ENCODE measurements at regions not wholly inside any gene's neighbourhood (a gene's known extent, or its start where the extent isn't known, plus 50 kb on each side); places are given as distances from the start of the nearest gene placed in this dataset.

DNA sequence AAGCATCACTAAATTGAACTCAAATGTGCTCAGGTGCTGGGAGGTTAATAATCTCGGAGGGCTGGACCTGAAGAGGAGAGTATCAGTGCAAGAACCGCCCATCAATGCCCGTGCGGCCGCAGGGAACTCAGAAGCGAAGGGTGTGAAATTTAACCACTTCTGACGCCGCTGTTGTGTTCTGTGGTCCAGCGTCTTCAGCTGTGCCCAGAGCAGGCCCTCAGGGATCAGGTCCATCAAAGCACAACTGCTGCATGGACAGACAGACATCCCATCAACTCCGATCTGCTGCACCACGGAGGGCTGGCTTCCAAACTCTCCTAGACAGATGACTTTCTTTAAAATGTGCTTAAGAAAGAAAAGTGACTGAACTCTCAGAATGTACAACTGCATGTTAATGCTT is 144.9 kb upstream of the TCERG1L start:
- Mint-ChIP-seq H3K36me3 (ENCODE audit: insufficient read depth in 2 of 2) (no peaks in the 10 kb centered on the region), H3K27me3 (ENCODE audit: low read depth) (peaks cover 10% of the 10 kb centered on the region), H3K27ac (no peak overlapping the region), H3K9me3 (no peaks in the 10 kb centered on the region), H3K4me1 (ENCODE audit: low read depth) (peaks cover 4% of the 10 kb centered on the region), H3K4me3 (no peak overlapping the region)
- ATAC-seq (replicated peaks in 1 of 2) (no peak), DNase-seq (no peak)

DNA sequence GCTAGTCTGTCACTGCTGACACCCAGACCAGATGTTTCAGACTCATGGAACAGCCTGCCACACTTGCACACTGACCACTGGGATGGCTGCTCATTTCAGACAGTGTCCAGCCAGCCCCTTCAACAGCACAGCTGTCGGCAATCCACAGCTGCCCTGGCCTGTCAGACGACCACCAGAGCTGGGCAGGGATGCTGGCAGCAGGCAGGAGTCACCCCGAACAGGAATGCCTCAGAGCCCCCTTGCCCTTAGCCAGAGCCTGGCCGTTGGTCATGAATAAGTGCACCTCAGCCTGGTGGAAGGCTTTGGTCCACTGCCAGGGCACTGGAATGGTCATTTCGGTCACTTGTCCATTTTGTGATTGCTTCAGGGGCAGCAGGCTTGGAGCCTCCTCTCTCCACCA is 149.6 kb upstream of the TCERG1L start:
- Mint-ChIP-seq H3K36me3 (ENCODE audit: insufficient read depth in 2 of 2) (no peaks in the 10 kb centered on the region), H3K9me3 (no peaks in the 10 kb centered on the region), H3K27ac (no peak overlapping the region), H3K4me3 (no peak overlapping the region), H3K27me3 (ENCODE audit: low read depth) (no peaks in the 10 kb centered on the region), H3K4me1 (ENCODE audit: low read depth) (no peaks in the 10 kb centered on the region)
- ATAC-seq (replicated peaks in 1 of 2) (no peak), DNase-seq (no peak)

DNA sequence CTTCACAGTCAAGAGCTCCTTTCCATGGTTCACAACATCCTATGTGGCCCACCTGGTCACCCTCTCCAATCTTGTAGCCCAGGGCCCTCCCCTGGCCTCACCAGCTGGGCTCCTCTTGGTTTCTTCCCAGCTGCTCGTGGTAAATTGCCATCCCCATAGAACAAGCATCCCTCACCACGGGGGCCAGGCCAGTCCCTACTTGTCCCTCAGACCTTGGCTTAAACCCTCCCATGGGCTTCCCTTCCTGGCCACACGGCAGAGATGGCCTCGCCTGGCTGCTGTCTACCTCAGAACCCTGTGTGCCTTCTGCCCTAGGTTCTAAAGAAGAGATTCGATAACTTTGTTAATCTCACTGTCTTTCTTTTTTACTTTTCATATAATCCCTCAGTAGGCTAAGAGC is 153.3 kb upstream of the TCERG1L start:
- no peak overlapping the region for H3K27ac Mint-ChIP-seq
- H3K4me3 Mint-ChIP-seq: no peak overlapping the region
- H3K9me3 Mint-ChIP-seq: no peaks in the 10 kb centered on the region
- no peaks in the 10 kb centered on the region for H3K36me3 Mint-ChIP-seq (ENCODE audit: insufficient read depth in 2 of 2)
- H3K4me1 Mint-ChIP-seq (ENCODE audit: low read depth): no peaks in the 10 kb centered on the region
- no peak for DNase-seq
- ATAC-seq (replicated peaks in 1 of 2): no peak
- no peaks in the 10 kb centered on the region for H3K27me3 Mint-ChIP-seq (ENCODE audit: low read depth)

DNA sequence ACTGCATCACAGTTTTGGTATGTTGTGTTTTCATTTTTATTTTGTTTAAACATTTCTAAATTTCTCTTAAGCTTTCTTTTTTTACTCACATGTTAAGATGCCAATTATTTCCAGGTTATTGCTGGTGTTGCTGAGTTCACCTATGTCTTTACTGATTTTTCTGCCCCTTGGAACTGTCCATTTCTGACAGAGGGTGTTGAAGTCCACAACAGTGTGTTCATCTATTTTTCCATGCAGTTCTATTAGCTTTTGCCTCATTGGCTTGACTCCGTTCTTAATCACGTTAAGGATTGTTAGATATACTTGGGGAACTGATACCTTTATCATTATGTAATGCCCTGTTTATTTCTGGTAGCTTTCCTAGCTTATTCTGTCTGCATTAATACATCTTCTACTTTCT is 158.0 kb upstream of the TCERG1L start:
- Mint-ChIP-seq H3K27ac (no peak overlapping the region), H3K4me1 (ENCODE audit: low read depth) (no peaks in the 10 kb centered on the region), H3K4me3 (no peak overlapping the region), H3K9me3 (no peaks in the 10 kb centered on the region), H3K36me3 (ENCODE audit: insufficient read depth in 2 of 2) (no peaks in the 10 kb centered on the region), H3K27me3 (ENCODE audit: low read depth) (no peaks in the 10 kb centered on the region)
- ATAC-seq (replicated peaks in 1 of 2): no peak
- no peak for DNase-seq

DNA sequence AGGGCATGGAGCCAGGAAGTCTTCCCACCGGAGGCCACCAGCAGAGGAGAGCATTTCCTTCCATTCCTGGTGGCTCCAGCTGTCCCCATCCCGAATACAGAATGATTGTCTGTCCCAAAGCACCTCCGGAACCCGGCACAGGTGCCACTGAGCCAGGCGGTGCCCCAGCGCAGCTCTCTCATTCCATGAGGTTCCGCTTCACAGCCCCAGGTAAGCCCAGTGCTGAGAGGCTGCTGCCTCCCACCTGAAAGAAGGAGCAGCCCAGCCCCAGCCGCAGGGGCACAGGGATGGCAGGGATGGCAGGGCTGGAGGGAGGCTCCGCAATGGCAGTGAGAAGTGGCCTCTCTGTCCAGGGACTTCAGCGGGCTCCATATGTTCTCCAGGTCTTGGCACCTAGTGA is 162.1 kb upstream of the TCERG1L start:
- Mint-ChIP-seq H3K4me1 (ENCODE audit: low read depth) (no peaks in the 10 kb centered on the region), H3K9me3 (no peaks in the 10 kb centered on the region), H3K36me3 (ENCODE audit: insufficient read depth in 2 of 2) (no peaks in the 10 kb centered on the region), H3K27ac (no peak overlapping the region), H3K27me3 (ENCODE audit: low read depth) (no peaks in the 10 kb centered on the region), H3K4me3 (no peak overlapping the region)
- ATAC-seq (replicated peaks in 1 of 2): no peak
- DNase-seq: no peak

DNA sequence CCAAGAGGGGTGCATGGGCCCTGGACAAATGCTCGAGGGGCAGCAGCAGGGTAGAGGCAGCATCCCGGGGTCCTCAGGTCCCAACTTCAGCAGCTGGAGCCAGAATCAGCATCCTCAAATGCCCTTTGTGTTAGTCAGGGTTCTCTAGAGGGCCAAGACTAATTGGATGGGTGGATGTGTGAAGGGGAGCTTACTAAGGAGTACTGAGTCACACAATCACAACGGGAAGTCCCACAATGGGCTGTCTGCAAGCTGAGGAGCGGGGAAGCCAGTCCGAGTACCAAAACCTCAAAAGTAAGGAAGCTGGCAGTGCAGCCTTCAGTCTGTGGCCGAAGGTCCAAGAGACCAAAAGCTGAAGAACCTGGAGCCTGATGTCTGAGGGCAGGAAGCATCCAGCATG is 162.9 kb upstream of the TCERG1L start:
- H3K4me1 Mint-ChIP-seq (ENCODE audit: low read depth): no peaks in the 10 kb centered on the region
- H3K27me3 Mint-ChIP-seq (ENCODE audit: low read depth): no peaks in the 10 kb centered on the region
- H3K9me3 Mint-ChIP-seq: no peaks in the 10 kb centered on the region
- H3K27ac Mint-ChIP-seq: no peak overlapping the region
- DNase-seq (no peak), ATAC-seq (replicated peaks in 1 of 2) (no peak)
- no peak overlapping the region for H3K4me3 Mint-ChIP-seq
- no peaks in the 10 kb centered on the region for H3K36me3 Mint-ChIP-seq (ENCODE audit: insufficient read depth in 2 of 2)

DNA sequence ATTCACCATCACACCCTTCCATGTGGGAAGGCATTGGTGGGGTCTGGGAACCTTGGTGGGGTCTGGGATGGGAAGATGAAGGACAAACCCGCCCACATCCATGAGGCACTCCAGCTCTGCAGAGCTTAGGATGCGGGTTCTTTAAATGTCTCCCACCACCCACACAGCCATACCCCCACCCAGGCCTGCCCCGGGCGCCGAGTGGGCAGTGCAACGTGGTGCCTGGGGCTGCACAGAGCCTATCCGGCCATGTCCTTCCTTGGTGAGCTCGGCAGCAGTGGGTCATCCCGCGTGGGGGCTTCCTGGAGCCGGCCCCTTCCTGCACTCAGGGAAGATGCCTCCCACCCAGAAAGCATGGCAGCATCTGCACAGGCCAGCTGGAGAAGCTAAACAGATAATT is 163.5 kb upstream of the TCERG1L start:
- H3K9me3 Mint-ChIP-seq: no peaks in the 10 kb centered on the region
- H3K4me1 Mint-ChIP-seq (ENCODE audit: low read depth): no peaks in the 10 kb centered on the region
- H3K4me3 Mint-ChIP-seq: no peak overlapping the region
- H3K36me3 Mint-ChIP-seq (ENCODE audit: insufficient read depth in 2 of 2): no peaks in the 10 kb centered on the region
- H3K27me3 Mint-ChIP-seq (ENCODE audit: low read depth): no peaks in the 10 kb centered on the region
- no peak overlapping the region for H3K27ac Mint-ChIP-seq
- ATAC-seq (replicated peaks in 1 of 2) (no peak), DNase-seq (no peak)

DNA sequence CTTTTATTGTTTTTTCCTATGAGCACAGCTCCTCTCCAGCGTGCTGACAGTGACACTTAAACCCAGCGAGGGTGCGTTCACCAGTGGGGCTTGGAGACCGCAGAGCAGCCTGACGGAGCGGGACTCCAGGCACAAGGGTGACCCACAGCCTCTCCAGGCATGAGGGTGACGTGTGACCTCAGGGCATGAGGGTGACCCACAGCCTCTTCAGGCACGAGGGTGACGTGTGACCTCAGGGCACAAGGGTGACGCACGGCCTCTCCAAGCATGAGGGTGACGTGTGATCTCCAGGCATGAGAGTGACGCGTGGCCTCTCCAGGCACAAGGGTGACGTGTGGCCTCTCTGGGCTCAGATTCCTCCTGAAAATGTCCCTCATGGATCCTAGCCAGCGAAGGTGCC is 164.3 kb upstream of the TCERG1L start:
- H3K4me1 Mint-ChIP-seq (ENCODE audit: low read depth): no peaks in the 10 kb centered on the region
- no peak overlapping the region for H3K4me3 Mint-ChIP-seq
- no peak overlapping the region for H3K27ac Mint-ChIP-seq
- H3K36me3 Mint-ChIP-seq (ENCODE audit: insufficient read depth in 2 of 2): no peaks in the 10 kb centered on the region
- no peaks in the 10 kb centered on the region for H3K9me3 Mint-ChIP-seq
- H3K27me3 Mint-ChIP-seq (ENCODE audit: low read depth): no peaks in the 10 kb centered on the region
- ATAC-seq (replicated peaks in 1 of 2) (no peak), DNase-seq (no peak)

DNA sequence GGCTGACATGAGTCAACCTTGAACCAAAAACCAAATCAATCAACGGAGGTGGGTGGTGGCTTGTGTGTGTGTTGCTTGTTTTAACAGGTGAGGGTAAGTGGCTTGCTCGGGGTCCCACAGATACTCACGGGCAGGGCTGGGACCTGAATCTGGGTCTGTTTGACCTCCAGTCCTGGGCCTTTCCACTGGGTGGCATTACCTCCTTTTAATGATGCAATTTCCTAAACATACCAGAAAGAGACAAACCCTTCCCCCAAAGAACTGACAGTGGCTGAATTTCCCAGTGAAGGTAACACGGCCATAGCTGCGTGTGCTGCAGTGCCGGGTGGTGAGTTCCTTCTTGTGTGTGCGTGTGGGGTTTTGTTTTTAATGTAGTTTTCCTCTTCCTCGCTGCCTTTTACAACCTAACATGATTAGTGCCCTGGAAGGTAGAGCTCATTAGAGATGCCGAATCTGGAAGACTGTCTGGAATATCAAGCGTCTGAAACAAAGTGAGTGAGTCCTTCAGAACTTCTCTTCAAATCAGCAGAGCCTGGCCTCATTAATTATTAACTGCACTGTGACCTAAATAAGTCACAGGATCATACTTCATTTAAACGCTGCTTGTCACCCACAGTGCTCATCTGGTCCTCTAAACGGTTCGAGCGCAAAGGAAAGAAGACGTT is 166.1 kb upstream of the TCERG1L start:
- Mint-ChIP-seq H3K27me3 (ENCODE audit: low read depth) (no peaks in the 10 kb centered on the region), H3K36me3 (ENCODE audit: insufficient read depth in 2 of 2) (no peaks in the 10 kb centered on the region), H3K27ac (no peak overlapping the region), H3K4me3 (no peak overlapping the region), H3K4me1 (ENCODE audit: low read depth) (no peaks in the 10 kb centered on the region), H3K9me3 (peaks cover 0 to 3% of the 10 kb centered on the region in 2 donors)
- DNase-seq: no peak
- ATAC-seq (replicated peaks in 1 of 2): no peak

DNA sequence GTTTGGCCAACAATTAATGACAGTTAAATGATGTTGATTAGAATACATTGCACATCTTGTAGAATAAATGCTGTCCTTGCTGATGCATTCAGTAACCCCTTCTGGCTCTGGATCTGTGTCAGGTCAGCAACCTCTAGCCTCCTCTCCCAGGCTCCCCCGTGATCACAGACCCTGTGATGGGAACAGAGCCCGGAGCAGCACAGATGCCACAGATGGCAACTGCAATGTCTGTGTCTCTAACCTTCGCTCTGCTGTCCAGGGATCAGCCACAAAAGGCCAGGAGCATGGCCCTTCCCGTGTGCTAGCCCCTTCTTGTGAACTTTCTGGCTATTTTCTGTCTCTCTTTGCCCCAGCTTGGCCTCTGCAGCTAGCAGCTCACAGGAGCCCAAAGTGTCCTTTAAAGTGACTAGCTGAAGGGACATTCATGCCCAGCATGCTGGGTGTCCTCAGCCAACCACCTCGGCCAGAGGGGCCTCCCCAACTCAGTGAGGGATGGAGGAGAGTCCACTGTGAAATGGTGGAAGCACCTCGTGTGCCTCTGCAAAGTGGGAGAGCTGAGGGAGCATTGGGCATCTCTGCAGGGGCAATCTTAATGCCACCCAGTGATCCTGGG is 167.0 kb upstream of the TCERG1L start:
- Mint-ChIP-seq H3K9me3 (peaks cover 3 to 9% of the 10 kb centered on the region in 2 donors), H3K27ac (no peak overlapping the region), H3K4me3 (no peak overlapping the region), H3K4me1 (ENCODE audit: low read depth) (no peaks in the 10 kb centered on the region), H3K27me3 (ENCODE audit: low read depth) (peaks cover under 1% of the 10 kb centered on the region), H3K36me3 (ENCODE audit: insufficient read depth in 2 of 2) (no peaks in the 10 kb centered on the region)
- DNase-seq (no peak), ATAC-seq (replicated peaks in 1 of 2) (no peak)

DNA sequence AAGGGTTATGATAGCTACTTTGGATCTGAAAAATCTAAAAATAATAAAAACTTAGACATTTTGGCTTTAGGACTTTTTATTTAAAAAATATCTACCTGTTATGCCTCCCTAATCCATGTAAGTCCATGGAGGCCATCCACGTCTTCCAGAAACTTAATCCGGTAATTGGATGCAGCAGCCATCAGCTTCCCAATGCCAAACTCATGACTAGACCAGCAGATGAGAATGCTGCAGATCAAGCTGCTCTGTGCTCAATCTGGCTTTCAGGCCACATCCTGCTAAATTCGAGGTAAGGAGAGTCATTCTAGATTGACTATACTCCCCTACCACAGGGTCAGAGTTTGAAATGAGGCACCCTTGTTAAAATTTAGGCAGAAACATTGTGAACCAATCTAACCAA is 168.5 kb upstream of the TCERG1L start:
- ATAC-seq (replicated peaks in 1 of 2) (no peak), DNase-seq (no peak)
- no peak overlapping the region for H3K27ac Mint-ChIP-seq
- peaks cover 9 to 16% of the 10 kb centered on the region in 2 donors for H3K9me3 Mint-ChIP-seq
- H3K4me1 Mint-ChIP-seq (ENCODE audit: low read depth): no peaks in the 10 kb centered on the region
- H3K36me3 Mint-ChIP-seq (ENCODE audit: insufficient read depth in 2 of 2): no peaks in the 10 kb centered on the region
- H3K27me3 Mint-ChIP-seq (ENCODE audit: low read depth): peaks cover 6% of the 10 kb centered on the region
- no peak overlapping the region for H3K4me3 Mint-ChIP-seq

DNA sequence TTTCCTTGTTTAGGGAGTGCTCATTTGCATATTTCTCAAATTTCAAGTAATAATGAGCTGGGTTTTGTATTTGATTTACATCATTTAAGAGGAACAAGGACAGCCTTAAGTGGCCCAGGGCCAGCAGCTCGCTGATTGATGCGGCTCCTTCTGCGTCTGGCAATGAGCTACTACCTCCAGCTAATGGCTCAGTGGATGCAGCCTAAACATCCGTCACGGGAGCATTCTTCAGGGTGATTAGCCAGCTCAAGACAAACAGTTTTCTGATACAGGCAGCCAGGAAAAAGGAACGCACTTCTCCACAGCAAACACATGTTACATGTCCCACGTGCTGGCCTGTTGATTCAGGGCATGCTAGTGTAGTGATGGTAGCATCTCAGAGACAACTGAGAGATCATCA is 169.3 kb upstream of the TCERG1L start:
- no peak for ATAC-seq (replicated peaks in 1 of 2)
- DNase-seq: no peak
- no peak overlapping the region for H3K4me3 Mint-ChIP-seq
- H3K27ac Mint-ChIP-seq: no peak overlapping the region
- peaks cover 6% of the 10 kb centered on the region for H3K27me3 Mint-ChIP-seq (ENCODE audit: low read depth)
- H3K4me1 Mint-ChIP-seq (ENCODE audit: low read depth): no peaks in the 10 kb centered on the region
- peaks cover 9 to 16% of the 10 kb centered on the region in 2 donors for H3K9me3 Mint-ChIP-seq
- no peaks in the 10 kb centered on the region for H3K36me3 Mint-ChIP-seq (ENCODE audit: insufficient read depth in 2 of 2)

DNA sequence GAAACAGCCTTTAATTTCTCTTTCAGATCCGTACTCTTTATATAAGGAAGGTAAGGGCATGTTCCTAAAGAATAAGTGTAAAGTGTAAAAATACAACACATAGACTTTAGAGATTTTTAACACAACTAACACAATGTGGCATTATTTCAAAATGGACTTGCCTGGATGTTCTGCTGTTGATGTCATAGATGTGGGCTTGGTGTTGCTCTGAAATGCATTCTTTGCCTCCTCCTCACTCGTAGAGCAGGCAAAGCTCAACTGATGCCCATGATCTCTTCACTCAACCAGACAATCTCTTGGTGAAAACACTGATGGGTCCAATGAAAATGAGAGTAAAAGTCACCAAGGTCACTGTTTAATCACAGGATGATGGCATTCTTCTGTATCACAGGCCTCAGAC is 174.2 kb upstream of the TCERG1L start:
- Mint-ChIP-seq H3K27ac (no peak overlapping the region), H3K36me3 (ENCODE audit: insufficient read depth in 2 of 2) (no peaks in the 10 kb centered on the region), H3K27me3 (ENCODE audit: low read depth) (peaks cover 6% of the 10 kb centered on the region), H3K4me1 (ENCODE audit: low read depth) (no peaks in the 10 kb centered on the region), H3K9me3 (peaks cover 19 to 24% of the 10 kb centered on the region in 2 donors), H3K4me3 (no peak overlapping the region)
- ATAC-seq (replicated peaks in 1 of 2) (no peak), DNase-seq (no peak)

DNA sequence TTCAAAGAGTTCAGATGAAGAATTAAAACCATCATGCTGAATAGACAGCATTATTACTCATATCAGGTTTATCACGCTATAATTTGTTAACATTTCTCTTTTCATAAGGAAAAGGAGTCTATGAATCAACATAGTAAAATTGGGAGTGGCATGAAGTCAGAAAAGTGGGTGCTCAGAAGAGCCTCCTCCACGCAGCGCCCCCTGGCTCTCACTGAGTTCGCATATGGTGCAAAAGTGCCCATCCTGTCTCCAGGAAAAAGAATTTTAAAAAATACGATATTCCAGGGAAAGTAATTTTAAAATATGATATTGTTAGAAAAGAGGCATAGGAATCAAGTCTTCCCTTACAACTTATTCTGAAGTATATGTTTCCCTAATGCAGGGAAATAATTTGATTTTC is 176.3 kb upstream of the TCERG1L start:
- Mint-ChIP-seq H3K9me3 (peaks cover 19 to 21% of the 10 kb centered on the region in 2 donors), H3K4me3 (no peak overlapping the region), H3K27ac (no peak overlapping the region), H3K36me3 (ENCODE audit: insufficient read depth in 2 of 2) (no peaks in the 10 kb centered on the region), H3K4me1 (ENCODE audit: low read depth) (no peaks in the 10 kb centered on the region), H3K27me3 (ENCODE audit: low read depth) (peaks cover 6% of the 10 kb centered on the region)
- ATAC-seq (replicated peaks in 1 of 2) (no peak), DNase-seq (no peak)

Data from activated T-cell treated with anti-CD3 and anti-CD28 coated beads, Interleukin-2, amount 50 U/mL, for 72 hours (primary cell).